GM12875 (cell line): ENCODE measurements at regions not wholly inside any gene's neighbourhood (a gene's known extent, or its start where the extent isn't known, plus 50 kb on each side); places are given as distances from the start of the nearest gene placed in this dataset.

Experiments used
- H3K4me3 ChIP-seq: one replicate; pipeline ENCODE4 v1.5.1; 2011; ENCODE audit warnings: low read depth, low read length, control low read depth
- CTCF ChIP-seq: IDR thresholded peaks from 2 replicates; pipeline ENCODE4 v1.5.1; 2011; ENCODE audit warnings: low read depth, mild to moderate bottlenecking, control low read depth, inconsistent platforms, low read length, moderate library complexity, borderline replicate concordance; ENCODE audit not compliant: insufficient read depth

- TF ChIP-seq CTCF = no peak
Observed at GRCh38 chr20:11777387-11778205, 140.1 kb upstream of the BTBD3 start.

GRCh38 chr20:11778206-11778570 is 139.5 kb upstream of the BTBD3 start:
- H3K4me3 ChIP-seq = no peak overlapping the region
- TF ChIP-seq CTCF = no peak

More at GRCh38 chr20:11777387-11778205, 140.1 kb upstream of the BTBD3 start:
- H3K4me3 ChIP-seq = no peak overlapping the region

- no peak overlapping the region for H3K4me3 ChIP-seq
- TF ChIP-seq CTCF = no peak
Observed at GRCh38 chr20:11780765-11781369, 136.8 kb upstream of the BTBD3 start.

DNA sequence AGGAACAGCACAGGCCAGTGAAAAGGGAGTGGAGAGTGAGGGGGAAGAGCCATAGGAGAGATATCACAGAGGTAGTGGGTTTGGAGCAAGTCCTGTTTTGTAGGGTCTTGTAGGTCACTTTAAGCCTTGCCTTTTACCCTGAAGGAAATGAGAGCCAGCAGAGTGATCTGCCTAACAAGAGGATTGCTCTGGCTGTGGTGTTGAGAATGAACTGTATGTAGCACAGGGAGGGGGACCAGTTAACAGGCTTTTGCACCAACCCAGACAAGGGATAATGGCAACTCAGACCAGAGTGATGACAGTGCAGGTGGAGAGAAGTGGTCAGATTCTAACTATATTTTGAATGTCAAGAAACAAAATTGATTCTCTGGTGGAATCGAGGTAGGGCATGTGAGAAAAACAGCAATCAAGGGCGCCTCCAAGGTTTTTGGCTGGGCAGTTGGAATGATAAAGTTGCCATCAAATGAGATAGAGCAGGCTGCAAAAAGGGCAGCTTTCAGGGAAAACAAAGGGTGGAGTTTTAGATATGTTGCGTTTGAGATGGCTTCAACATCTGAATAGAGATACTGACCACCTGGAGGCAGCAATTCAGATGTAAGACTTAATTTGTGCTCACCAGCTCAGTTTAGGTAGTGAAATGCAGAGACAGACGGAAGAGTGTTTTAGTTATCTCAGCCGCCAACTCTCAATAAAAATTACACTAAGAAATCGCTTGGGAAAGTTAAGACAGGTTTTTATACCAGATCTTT is 134.4 kb upstream of the BTBD3 start:
- TF ChIP-seq CTCF = no peak
- no peak overlapping the region for H3K4me3 ChIP-seq

GRCh38 chr20:11785885-11786507 is 131.7 kb upstream of the BTBD3 start:
- no peak for TF ChIP-seq CTCF
- no peak overlapping the region for H3K4me3 ChIP-seq

DNA sequence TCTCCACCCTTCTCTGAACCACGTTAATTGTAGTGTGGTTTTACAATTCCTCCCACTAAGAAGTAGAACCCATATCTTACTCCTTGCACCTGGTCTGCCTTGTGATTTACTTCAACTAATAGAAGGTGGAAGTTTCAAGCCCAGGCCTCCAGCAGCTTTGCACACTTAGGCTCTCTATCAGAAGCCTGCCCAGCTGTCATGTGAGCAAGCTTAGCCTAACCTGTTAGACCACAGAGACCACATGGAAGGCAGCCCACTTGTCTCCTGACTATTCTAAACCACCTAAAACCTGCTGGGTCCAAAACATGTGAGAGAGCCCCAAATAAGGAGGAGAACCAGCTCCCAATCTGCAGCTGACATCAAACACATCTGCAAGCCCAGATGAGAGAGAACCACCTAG is 127.6 kb upstream of the BTBD3 start:
- no peak for TF ChIP-seq CTCF
- no peak overlapping the region for H3K4me3 ChIP-seq

DNA sequence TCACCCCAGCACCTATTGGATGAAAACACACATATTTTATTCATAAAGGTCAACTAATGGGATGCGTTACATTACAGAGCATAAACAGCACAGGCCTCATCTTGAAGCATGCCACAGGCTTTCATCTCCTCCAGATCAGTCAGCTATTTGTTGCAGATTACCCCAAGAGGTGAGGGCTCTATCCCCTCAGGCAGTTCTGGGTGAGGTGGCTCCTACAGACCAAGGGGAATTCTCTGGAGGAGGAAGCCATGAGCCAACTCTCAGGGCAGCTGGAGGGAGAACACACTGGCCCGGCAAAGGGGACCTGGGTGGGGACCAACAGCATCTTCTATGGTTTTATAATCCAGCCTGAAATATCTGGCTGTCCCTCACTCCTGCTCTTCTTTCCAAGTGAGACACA is 126.4 kb upstream of the BTBD3 start:
- no peak for TF ChIP-seq CTCF
- no peak overlapping the region for H3K4me3 ChIP-seq
